ENCODE measurements at regions not wholly inside any gene's neighbourhood (a gene's known extent, or its start where the extent isn't known, plus 50 kb on each side); places are given as distances from the start of the nearest gene placed in this dataset.
A peak's percentile ranks its signal among the peaks of the same experiment; 100 is the strongest.
"Not testable (repeated sequence)": the region's sequence is repeated elsewhere in the genome, so short reads cannot be mapped to it uniquely, and the experiment has no call there.

GRCh38 chr14:41073544-41073943 is 533.1 kb upstream of the LRFN5 start:
- FAIRE-seq (no peak), DNase-seq (ENCODE audit: low spot score) (no peak)

- no peak for FAIRE-seq
- DNase-seq (ENCODE audit: low spot score): no peak
Measured at GRCh38 chr14:41072776-41073175, 533.9 kb upstream of the LRFN5 start.

- FAIRE-seq (no peak), DNase-seq (ENCODE audit: low spot score) (no peak)
Measured at GRCh38 chr14:41071351-41071750, 535.3 kb upstream of the LRFN5 start.

- FAIRE-seq (peak; percentile 61), DNase-seq (ENCODE audit: low spot score) (peak; percentile 55)
Measured at GRCh38 chr14:41062826-41063225, 543.9 kb upstream of the LRFN5 start.

- FAIRE-seq: no peak
- DNase-seq (ENCODE audit: low spot score): no peak
Measured at GRCh38 chr14:41055589-41055988, 551.1 kb upstream of the LRFN5 start.

GRCh38 chr14:41051801-41052200 is 554.9 kb upstream of the LRFN5 start:
- FAIRE-seq: no peak
- DNase-seq (ENCODE audit: low spot score): no peak

- no peak for DNase-seq (ENCODE audit: low spot score)
- FAIRE-seq: no peak
Measured at GRCh38 chr14:41047763-41048162, 558.9 kb upstream of the LRFN5 start.

- FAIRE-seq: no peak
Measured at GRCh38 chr14:41037388-41037787, 569.3 kb upstream of the LRFN5 start.

GRCh38 chr14:41034969-41035368 is 571.7 kb upstream of the LRFN5 start:
- no peak for FAIRE-seq
- no peak for DNase-seq (ENCODE audit: low spot score)

More at GRCh38 chr14:41037388-41037787, 569.3 kb upstream of the LRFN5 start:
- no peak for DNase-seq (ENCODE audit: low spot score)

- DNase-seq (ENCODE audit: low spot score) (no peak), FAIRE-seq (no peak)
Measured at GRCh38 chr14:41022932-41023331, 583.7 kb upstream of the LRFN5 start.

GRCh38 chr14:41016213-41016612 is 590.5 kb upstream of the LRFN5 start:
- no peak for DNase-seq (ENCODE audit: low spot score)
- no peak for FAIRE-seq

- no peak for FAIRE-seq
- DNase-seq (ENCODE audit: low spot score): no peak
Measured at GRCh38 chr14:41000350-41000749, 606.3 kb upstream of the LRFN5 start.

GRCh38 chr14:40989260-40989659 is 617.4 kb upstream of the LRFN5 start:
- FAIRE-seq (no peak), DNase-seq (ENCODE audit: low spot score) (no peak)

GRCh38 chr14:40987481-40987880 is 619.2 kb upstream of the LRFN5 start:
- FAIRE-seq (no peak), DNase-seq (ENCODE audit: low spot score) (no peak)

GRCh38 chr14:40986655-40987054 is 620.0 kb upstream of the LRFN5 start:
- no peak for FAIRE-seq
- no peak for DNase-seq (ENCODE audit: low spot score)

GRCh38 chr14:40985584-40985983 is 621.1 kb upstream of the LRFN5 start:
- DNase-seq (ENCODE audit: low spot score): no peak
- no peak for FAIRE-seq

GRCh38 chr14:40983604-40984003 is 623.1 kb upstream of the LRFN5 start:
- FAIRE-seq: no peak
- DNase-seq (ENCODE audit: low spot score): no peak

- DNase-seq (ENCODE audit: low spot score): no peak
- FAIRE-seq: no peak
Measured at GRCh38 chr14:40981247-40981646, 625.4 kb upstream of the LRFN5 start.

- not testable (repeated sequence) for DNase-seq (ENCODE audit: low spot score); FAIRE-seq
Measured at GRCh38 chr14:40960257-40960656, 646.4 kb upstream of the LRFN5 start.

GRCh38 chr14:40955131-40955505 is 651.6 kb upstream of the LRFN5 start:
- no peak for FAIRE-seq

GRCh38 chr14:40954448-40955130 is 652.1 kb upstream of the LRFN5 start:
- not testable (repeated sequence) for DNase-seq (ENCODE audit: low spot score); FAIRE-seq

More at GRCh38 chr14:40955131-40955505, 651.6 kb upstream of the LRFN5 start:
- DNase-seq (ENCODE audit: low spot score): no peak

GRCh38 chr14:40944521-40944920 is 662.2 kb upstream of the LRFN5 start:
- FAIRE-seq: no peak
- DNase-seq (ENCODE audit: low spot score): no peak

- FAIRE-seq: no peak
- no peak for DNase-seq (ENCODE audit: low spot score)
Measured at GRCh38 chr14:40936861-40937260, 669.8 kb upstream of the LRFN5 start.

- DNase-seq (ENCODE audit: low spot score) (no peak), FAIRE-seq (no peak)
Measured at GRCh38 chr14:40920380-40920779, 686.3 kb upstream of the LRFN5 start.

Measured in RCC 7860 (cell line).